ENCODE measurements at regions not wholly inside any gene's neighbourhood (a gene's known extent, or its start where the extent isn't known, plus 50 kb on each side); places are given as distances from the start of the nearest gene placed in this dataset.

GRCh38 chr4:163772238-163772637 is 277.7 kb downstream of the TMA16 start:
- DNase-seq (ENCODE audit: low read depth) = no peak
- TF ChIP-seq CTCF (IDR thresholded peaks at IDR 0.05; ENCODE audit: insufficient read depth, low read depth, low read length, missing control alignments) = no peak
- H3K4me3 ChIP-seq (ENCODE audit: low read length) = no peak overlapping the region

DNA sequence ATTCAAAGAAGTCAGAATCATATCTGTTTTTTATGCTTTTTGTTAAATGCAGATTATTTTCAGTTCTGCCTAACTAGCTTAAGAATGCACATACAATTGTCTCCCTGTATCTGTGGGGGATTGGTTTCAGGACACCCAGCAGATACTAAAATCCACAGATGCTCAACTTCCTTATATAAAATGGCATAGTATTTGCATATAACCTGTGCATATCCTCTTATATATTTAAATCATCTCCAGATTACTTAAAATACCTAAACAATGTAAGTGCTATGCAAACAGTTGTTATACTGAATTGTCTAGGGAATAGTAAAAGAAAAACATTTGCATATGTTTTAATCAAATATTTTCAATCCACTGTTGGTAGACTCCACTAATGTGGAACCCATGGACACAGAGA is 279.4 kb downstream of the TMA16 start:
- no peak overlapping the region for H3K4me3 ChIP-seq (ENCODE audit: low read length)
- no peak for TF ChIP-seq CTCF (IDR thresholded peaks at IDR 0.05; ENCODE audit: insufficient read depth, low read depth, low read length, missing control alignments)
- no peak for DNase-seq (ENCODE audit: low read depth)

DNA sequence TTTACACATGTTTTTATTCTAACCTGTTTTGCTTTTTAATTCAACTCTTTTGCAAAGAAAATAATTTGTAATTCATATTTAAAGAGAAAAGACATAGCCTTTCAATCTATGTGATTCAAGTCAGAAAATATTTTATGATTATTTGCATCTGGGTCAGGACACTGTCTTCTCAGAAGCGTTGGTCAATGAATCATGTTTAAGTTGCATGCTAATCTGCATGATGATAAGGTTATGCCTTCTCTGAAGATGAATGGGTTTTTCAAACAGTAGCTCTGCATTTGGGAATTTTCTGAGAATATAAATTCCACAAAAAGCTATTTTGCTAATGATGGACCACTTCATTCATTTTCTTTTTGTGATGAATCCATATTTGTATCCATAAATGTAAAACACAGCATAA is 282.5 kb downstream of the TMA16 start:
- TF ChIP-seq CTCF (IDR thresholded peaks at IDR 0.05; ENCODE audit: insufficient read depth, low read depth, low read length, missing control alignments) = no peak
- H3K4me3 ChIP-seq (ENCODE audit: low read length) = no peak overlapping the region
- no peak for DNase-seq (ENCODE audit: low read depth)

DNA sequence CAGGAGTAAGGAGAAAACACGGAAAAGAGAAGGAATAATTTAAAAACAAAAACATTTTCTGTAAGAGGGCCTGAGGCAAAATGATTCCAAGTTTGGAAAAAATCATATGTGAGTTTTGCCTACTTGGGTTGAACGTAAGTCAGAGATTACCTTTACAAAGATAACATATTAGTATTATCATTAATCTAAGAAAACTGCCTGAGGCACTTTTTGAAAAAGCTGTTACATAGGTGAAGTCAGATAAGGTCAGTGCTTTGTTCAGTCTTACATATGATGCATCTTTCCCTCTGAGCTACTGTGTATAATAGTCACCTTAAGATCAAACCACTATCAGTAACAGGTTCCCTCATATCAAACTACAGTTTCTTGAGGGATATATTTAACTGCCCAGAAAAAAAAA is 287.2 kb downstream of the TMA16 start:
- no peak for TF ChIP-seq CTCF (IDR thresholded peaks at IDR 0.05; ENCODE audit: insufficient read depth, low read depth, low read length, missing control alignments)
- no peak for DNase-seq (ENCODE audit: low read depth)

DNA sequence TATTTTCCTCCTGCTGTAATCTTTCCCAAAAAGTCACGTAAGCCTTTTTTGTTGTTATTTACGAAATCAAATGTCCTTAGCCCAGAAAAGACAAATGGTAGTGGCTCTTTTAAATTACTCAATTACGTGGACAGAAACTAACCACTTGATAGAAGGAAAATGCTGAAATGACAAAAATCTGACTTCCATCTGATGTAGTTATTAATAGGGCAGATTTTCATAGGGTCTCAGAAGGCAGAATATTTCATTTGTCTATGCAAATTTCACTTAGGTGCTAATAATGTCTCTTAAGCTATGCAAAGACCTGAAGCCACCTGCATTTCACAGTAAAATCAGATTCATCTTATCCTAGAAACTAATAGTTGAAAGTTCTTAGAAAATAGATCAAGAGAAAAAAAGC is 295.7 kb downstream of the TMA16 start:
- no peak for DNase-seq (ENCODE audit: low read depth)

More for the DNA sequence above, 287.2 kb downstream of the TMA16 start:
- no peak overlapping the region for H3K4me3 ChIP-seq (ENCODE audit: low read length)

GRCh38 chr4:163795885-163796284 is 301.4 kb downstream of the TMA16 start:
- no peak for TF ChIP-seq CTCF (IDR thresholded peaks at IDR 0.05; ENCODE audit: insufficient read depth, low read depth, low read length, missing control alignments)
- DNase-seq (ENCODE audit: low read depth) = no peak
- no peak overlapping the region for H3K4me3 ChIP-seq (ENCODE audit: low read length)

More for the DNA sequence above, 295.7 kb downstream of the TMA16 start:
- no peak for TF ChIP-seq CTCF (IDR thresholded peaks at IDR 0.05; ENCODE audit: insufficient read depth, low read depth, low read length, missing control alignments)
- H3K4me3 ChIP-seq (ENCODE audit: low read length) = no peak overlapping the region

- TF ChIP-seq CTCF (IDR thresholded peaks at IDR 0.05; ENCODE audit: insufficient read depth, low read depth, low read length, missing control alignments) = no peak
- H3K4me3 ChIP-seq (ENCODE audit: low read length) = no peak overlapping the region
- no peak for DNase-seq (ENCODE audit: low read depth)
Measured at GRCh38 chr4:163804001-163804400, 309.5 kb downstream of the TMA16 start.
